HS-27A (cell line): ENCODE measurements at regions not wholly inside any gene's neighbourhood (a gene's known extent, or its start where the extent isn't known, plus 50 kb on each side); places are given as distances from the start of the nearest gene placed in this dataset.

Experiments
- DNase-seq: peaks from one replicate; pipeline ENCODE4 v3.0.0-alpha.2; 2012; ENCODE audit warnings: low read depth, missing footprints

GRCh38 chr9:87324613-87325194 lies 173.0 kb upstream of the DAPK1 start:
- DNase-seq, result peak; percentile 49

GRCh38 chr9:87327575-87328125 lies 170.0 kb upstream of the DAPK1 start:
- DNase-seq, result no peak

GRCh38 chr9:87333802-87334201 lies 163.9 kb upstream of the DAPK1 start:
- DNase-seq, result no peak

- DNase-seq, result no peak
These were observed 163.3 kb upstream of the DAPK1 start for GRCh38 chr9:87334366-87334765.

- no peak for DNase-seq
These were observed 161.3 kb upstream of the DAPK1 start for GRCh38 chr9:87336407-87336806.

- peak; percentile 54 for DNase-seq
These were observed 160.7 kb upstream of the DAPK1 start for GRCh38 chr9:87336914-87337333.

GRCh38 chr9:87337335-87338087 lies 160.2 kb upstream of the DAPK1 start:
- DNase-seq, result no peak

GRCh38 chr9:87338088-87338989 lies 159.3 kb upstream of the DAPK1 start:
- no peak for DNase-seq

- no peak for DNase-seq
These were observed 157.3 kb upstream of the DAPK1 start for GRCh38 chr9:87340391-87340790.

GRCh38 chr9:87342743-87343142 lies 154.9 kb upstream of the DAPK1 start:
- DNase-seq, result no peak

GRCh38 chr9:87343816-87344430 lies 153.7 kb upstream of the DAPK1 start:
- DNase-seq, result no peak

- no peak for DNase-seq
These were observed 151.5 kb upstream of the DAPK1 start for GRCh38 chr9:87346061-87346665.

GRCh38 chr9:87350915-87351314 lies 146.8 kb upstream of the DAPK1 start:
- DNase-seq, result no peak

- no peak for DNase-seq
These were observed 144.4 kb upstream of the DAPK1 start for GRCh38 chr9:87353301-87353700.

- no peak for DNase-seq
These were observed 143.5 kb upstream of the DAPK1 start for GRCh38 chr9:87354147-87354546.

- no peak for DNase-seq
These were observed 140.1 kb upstream of the DAPK1 start for GRCh38 chr9:87357600-87357999.

- no peak for DNase-seq
These were observed 138.4 kb upstream of the DAPK1 start for GRCh38 chr9:87359264-87359663.

- DNase-seq, result no peak
These were observed 137.6 kb upstream of the DAPK1 start for GRCh38 chr9:87359958-87360601.

GRCh38 chr9:87370049-87370685 lies 127.5 kb upstream of the DAPK1 start:
- DNase-seq, result no peak

GRCh38 chr9:87371795-87372355 lies 125.8 kb upstream of the DAPK1 start:
- no peak for DNase-seq
